RWPE2 (cell line): ENCODE measurements at regions not wholly inside any gene's neighbourhood (a gene's known extent, or its start where the extent isn't known, plus 50 kb on each side); places are given as distances from the start of the nearest gene placed in this dataset.
A peak's percentile ranks its signal among the peaks of the same experiment; 100 is the strongest.

Experiments used
- ATAC-seq: fragments of 200-7000 bp; cut with Tn5 transposase; 3 replicates; pipeline ENCODE4 v1.9.1; 2021; ENCODE audit warnings: low read depth
- DNase-seq: peaks from one replicate; pipeline ENCODE4 v3.0.0-alpha.2; 2020; ENCODE audit warnings: low spot score
- H3K27ac ChIP-seq: fragments of 450-650 bp; 2 replicates; pipeline ENCODE4 v1.5.1; 2017; ENCODE audit warnings: mild to moderate bottlenecking; ENCODE audit not compliant: poor library complexity, severe bottlenecking
- H3K27me3 ChIP-seq: fragments of 250-450 bp; sonication (Bioruptor Pico); 2 replicates; pipeline ENCODE4 v1.5.1; 2021; ENCODE audit warnings: mild to moderate bottlenecking, moderate library complexity; ENCODE audit not compliant: insufficient read depth, poor library complexity, severe bottlenecking
- H3K36me3 ChIP-seq: fragments of 250-450 bp; sonication (Bioruptor Pico); 2 replicates; pipeline ENCODE4 v1.5.1; 2020; ENCODE audit warnings: low read depth, mild to moderate bottlenecking, moderate library complexity
- H3K4me1 ChIP-seq: fragments of 250-450 bp; sonication (Bioruptor Pico); 2 replicates; pipeline ENCODE4 v1.5.1; 2021; ENCODE audit warnings: mild to moderate bottlenecking, moderate library complexity; ENCODE audit not compliant: insufficient read depth, poor library complexity, severe bottlenecking
- H3K4me3 ChIP-seq: fragments of 250-450 bp; sonication (Bioruptor Pico); 2 replicates; pipeline ENCODE4 v1.5.1; 2021; ENCODE audit warnings: mild to moderate bottlenecking, moderate library complexity; ENCODE audit not compliant: severe bottlenecking
- H3K9me3 ChIP-seq: fragments of 250-450 bp; sonication (Bioruptor Pico); 2 replicates; pipeline ENCODE4 v1.5.1; 2021; ENCODE audit warnings: mild to moderate bottlenecking, moderate library complexity; ENCODE audit not compliant: severe bottlenecking
- TF ChIP-seq, protein P1 (sequence below): fragments of 450-650 bp; IDR thresholded peaks from one replicate; pipeline ENCODE4 v1.5.1; 2017; ENCODE audit warnings: mild to moderate bottlenecking, moderate library complexity; ENCODE audit not compliant: poor library complexity, severe bottlenecking

DNA sequence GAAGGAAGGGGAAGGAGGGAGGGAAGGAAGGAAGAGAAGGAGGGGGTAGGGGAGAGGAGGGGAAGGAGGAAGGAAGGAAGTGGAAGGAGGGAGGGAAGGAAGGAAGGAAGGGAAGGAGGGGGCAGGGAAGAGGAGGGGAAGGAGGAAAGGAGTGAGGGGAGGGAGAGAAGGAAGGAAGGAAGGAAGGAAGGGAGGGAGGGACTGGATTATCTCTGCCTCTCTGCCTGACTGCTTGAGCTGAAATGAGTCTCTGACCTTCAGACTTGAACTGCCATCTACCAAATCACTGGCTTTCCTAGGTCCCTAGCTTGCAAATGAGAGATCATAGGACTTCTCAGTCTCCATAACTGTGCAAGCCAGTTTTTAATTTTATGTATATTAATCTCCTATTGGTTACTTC, 436.8 kb downstream of the PREX1 start:
- H3K36me3 ChIP-seq, result no peaks in the 10 kb centered on the region
- H3K27ac ChIP-seq, result no peak overlapping the region
- peaks cover 20% of the 10 kb centered on the region for H3K27me3 ChIP-seq
- H3K4me3 ChIP-seq, result no peak overlapping the region
- no peak for DNase-seq
- H3K9me3 ChIP-seq, result no peaks in the 10 kb centered on the region
- TF ChIP-seq, protein P1, sequence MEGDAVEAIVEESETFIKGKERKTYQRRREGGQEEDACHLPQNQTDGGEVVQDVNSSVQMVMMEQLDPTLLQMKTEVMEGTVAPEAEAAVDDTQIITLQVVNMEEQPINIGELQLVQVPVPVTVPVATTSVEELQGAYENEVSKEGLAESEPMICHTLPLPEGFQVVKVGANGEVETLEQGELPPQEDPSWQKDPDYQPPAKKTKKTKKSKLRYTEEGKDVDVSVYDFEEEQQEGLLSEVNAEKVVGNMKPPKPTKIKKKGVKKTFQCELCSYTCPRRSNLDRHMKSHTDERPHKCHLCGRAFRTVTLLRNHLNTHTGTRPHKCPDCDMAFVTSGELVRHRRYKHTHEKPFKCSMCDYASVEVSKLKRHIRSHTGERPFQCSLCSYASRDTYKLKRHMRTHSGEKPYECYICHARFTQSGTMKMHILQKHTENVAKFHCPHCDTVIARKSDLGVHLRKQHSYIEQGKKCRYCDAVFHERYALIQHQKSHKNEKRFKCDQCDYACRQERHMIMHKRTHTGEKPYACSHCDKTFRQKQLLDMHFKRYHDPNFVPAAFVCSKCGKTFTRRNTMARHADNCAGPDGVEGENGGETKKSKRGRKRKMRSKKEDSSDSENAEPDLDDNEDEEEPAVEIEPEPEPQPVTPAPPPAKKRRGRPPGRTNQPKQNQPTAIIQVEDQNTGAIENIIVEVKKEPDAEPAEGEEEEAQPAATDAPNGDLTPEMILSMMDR, result no peak
- no peak for ATAC-seq
- no peaks in the 10 kb centered on the region for H3K4me1 ChIP-seq

DNA sequence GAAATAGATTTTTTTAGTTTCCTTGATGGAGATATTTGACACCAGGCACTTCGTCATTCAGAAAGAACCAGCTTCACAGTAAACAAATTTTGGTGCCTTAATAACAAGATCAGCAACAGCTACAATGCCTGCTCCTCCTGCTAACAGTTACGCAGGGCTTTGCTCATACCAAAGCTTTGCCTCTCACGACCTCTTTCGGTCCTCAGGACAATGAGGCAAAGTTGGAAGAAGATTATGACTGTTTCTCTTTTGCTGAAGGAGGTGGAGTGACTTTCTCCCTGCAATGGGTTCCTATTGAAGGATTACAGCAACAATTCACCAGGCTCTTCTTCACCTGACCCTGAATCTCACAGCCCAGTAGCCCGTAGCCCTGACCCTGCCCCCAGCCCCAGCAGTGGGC, 440.1 kb downstream of the PREX1 start:
- DNase-seq, result no peak
- no peaks in the 10 kb centered on the region for H3K4me1 ChIP-seq
- peak; percentile 15; the same call in 1 of the 3 replicates for ATAC-seq
- H3K36me3 ChIP-seq, result no peaks in the 10 kb centered on the region
- H3K9me3 ChIP-seq, result no peaks in the 10 kb centered on the region
- H3K27me3 ChIP-seq, result peaks cover 18% of the 10 kb centered on the region
- no peak overlapping the region for H3K27ac ChIP-seq
- no peak overlapping the region for H3K4me3 ChIP-seq
- TF ChIP-seq, protein P1, result peak; percentile 23

DNA sequence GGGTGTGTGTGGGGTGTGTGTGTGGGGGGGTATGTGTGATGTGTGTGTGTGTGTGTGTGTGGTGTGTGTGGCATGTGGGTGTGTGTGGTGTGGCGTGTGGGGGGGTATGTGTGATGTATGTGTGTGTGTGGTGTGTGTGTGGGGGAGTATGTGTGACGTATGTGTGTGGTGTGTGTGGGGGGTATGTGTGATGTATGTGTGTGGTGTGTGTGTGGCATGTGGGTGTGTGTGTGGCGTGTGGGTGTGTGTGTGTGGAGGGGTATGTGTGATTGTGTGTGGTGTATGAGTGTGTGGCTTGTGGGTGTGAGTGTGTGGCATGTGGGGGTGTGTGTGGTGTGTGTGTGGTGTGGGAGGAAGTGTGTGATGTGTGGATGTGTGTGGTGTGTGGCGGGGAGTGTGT, 442.3 kb downstream of the PREX1 start:
- ATAC-seq, result no peak
- TF ChIP-seq, protein P1, result no peak

DNA sequence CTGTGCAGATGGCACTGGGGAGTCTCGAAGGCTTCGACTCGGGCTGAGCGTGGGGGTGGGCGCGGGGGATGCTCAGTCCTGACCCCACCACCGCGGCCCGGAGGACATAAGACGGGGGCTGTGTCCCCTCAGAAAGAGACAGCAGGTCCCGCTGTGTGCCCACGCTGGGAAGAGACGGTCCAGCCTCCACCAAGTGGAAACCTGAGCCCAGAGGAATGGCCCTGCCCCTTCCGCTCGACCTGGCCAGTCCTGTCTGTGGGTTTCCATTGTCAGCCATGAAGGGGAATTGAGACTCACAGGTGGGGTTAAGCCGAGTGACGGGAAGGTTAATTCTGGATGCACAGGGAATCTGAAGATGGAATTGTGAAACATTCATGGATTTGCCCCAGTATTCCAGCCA, 442.7 kb downstream of the PREX1 start:
- Histone ChIP-seq H3K4me3 (no peak overlapping the region), H3K4me1 (no peaks in the 10 kb centered on the region), H3K9me3 (no peaks in the 10 kb centered on the region), H3K27me3 (peaks cover 15% of the 10 kb centered on the region), H3K36me3 (no peaks in the 10 kb centered on the region), H3K27ac (no peak overlapping the region)
- DNase-seq (no peak), ATAC-seq (no peak)
- TF ChIP-seq, protein P1, result no peak

More for the DNA sequence above, 442.3 kb downstream of the PREX1 start:
- H3K4me1 ChIP-seq, result no peaks in the 10 kb centered on the region
- no peak overlapping the region for H3K27ac ChIP-seq
- H3K4me3 ChIP-seq, result no peak overlapping the region
- H3K36me3 ChIP-seq, result no peaks in the 10 kb centered on the region
- DNase-seq, result no peak
- peaks cover 16% of the 10 kb centered on the region for H3K27me3 ChIP-seq
- H3K9me3 ChIP-seq, result no peaks in the 10 kb centered on the region

DNA sequence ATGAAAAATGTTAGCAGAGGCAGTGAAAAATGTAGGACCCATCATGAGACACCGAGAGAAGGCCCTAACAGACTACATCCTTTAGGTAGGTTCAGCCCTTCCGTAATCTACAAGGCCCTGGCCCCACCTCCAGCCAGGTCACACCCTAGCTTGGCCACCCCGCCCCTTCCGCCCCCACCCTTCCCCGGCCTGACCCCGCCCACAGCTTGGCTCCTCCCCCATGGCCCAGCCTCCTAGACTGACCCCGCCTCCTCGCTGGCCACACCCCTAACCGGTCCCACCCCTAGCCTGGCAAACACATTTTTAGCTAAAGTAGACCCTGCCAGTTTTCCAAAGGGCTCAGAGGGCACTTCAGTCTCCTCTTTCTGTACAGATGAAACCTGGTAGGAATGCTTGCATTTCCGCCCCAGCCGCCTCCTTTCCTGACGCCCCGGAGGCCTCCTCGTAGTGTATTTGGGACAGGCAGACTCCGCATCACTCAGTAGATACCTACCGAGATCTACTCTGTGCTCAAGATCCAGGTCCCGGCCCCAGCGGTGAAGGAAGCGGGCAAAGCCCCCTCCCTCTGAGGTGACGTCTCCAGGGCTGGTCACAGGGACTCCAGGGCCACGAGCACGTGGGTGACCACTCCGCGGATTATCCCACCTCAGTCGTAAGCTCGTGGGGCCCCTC, 443.5 kb downstream of the PREX1 start:
- no peak overlapping the region for H3K4me3 ChIP-seq
- ATAC-seq (peak; percentile 56), DNase-seq (no peak)
- peaks cover 9% of the 10 kb centered on the region for H3K27me3 ChIP-seq
- TF ChIP-seq, protein P1, result no peak
- no peaks in the 10 kb centered on the region for H3K4me1 ChIP-seq
- H3K36me3 ChIP-seq, result no peaks in the 10 kb centered on the region
- no peak overlapping the region for H3K27ac ChIP-seq
- no peaks in the 10 kb centered on the region for H3K9me3 ChIP-seq
